Activated CD4-positive, alpha-beta T cell treated with anti-CD3 and anti-CD28 coated beads, Interleukin-2, amount 50 U/mL, for 1 hour (primary cell): ENCODE measurements at regions not wholly inside any gene's neighbourhood (a gene's known extent, or its start where the extent isn't known, plus 50 kb on each side); places are given as distances from the start of the nearest gene placed in this dataset.

Experiments used
- DNase-seq: peaks from one replicate; pipeline ENCODE4 v3.0.0-alpha.2; 2020

DNA sequence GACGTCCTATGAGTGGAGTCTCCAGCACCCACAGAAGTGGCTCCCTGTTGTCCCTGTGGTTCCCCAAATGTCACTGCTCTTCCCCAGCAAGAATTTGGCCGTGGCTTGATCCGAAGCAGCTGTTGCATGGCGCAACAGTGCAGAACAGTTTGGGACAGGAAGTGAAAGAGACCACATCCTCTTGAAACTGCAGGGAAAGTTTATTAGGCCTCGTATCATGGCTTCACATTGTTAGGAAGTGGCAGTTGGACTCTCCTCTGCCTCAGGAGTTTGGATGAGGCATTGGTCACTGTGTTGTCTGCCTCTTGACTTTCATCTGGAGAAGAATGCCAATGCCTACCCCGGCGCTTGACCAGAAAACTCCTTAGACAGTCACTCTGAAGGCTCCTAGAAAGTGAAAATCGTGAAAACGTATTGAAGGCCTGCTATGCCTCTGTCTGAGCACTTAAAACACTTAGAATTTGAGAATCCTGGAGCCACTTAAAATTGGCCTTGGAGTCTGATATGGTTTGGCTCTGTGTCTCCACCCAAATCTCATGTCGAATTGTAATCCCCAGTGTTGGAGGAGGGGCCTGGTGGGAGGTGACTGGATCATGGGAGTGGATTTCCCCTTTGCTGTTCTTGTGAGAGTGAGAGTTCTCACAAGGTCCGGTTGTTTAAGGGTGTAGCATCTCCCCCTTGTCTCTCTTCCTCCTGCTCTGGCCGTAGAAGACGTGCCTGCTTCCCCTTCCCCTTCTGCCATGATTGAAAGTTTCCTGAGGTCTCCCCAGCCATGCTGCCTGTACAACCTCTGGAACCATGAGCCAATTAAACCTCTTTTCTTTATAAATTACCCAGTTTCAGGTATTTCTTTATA, 334.9 kb upstream of the JARID2 start:
- no peak for DNase-seq

DNA sequence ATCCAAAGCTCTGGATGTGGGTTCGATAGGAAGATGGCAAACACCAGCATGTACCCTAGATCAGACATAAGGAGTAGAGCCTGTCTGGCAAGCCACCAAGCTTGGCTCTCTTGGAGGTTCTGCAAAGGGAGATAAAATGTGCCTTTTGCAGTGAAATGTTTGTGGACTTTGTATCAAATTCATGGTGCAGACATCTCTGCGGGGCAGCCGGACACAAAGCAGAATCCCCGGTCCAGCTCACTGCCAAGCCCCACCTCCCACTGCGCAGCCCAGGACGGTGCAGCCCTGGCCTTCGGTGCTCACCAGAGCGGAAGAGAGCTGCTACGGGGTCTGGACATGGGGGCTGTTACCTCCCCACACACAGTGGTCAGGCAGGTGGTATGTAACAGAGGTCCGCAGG, 333.6 kb upstream of the JARID2 start:
- no peak for DNase-seq

DNA sequence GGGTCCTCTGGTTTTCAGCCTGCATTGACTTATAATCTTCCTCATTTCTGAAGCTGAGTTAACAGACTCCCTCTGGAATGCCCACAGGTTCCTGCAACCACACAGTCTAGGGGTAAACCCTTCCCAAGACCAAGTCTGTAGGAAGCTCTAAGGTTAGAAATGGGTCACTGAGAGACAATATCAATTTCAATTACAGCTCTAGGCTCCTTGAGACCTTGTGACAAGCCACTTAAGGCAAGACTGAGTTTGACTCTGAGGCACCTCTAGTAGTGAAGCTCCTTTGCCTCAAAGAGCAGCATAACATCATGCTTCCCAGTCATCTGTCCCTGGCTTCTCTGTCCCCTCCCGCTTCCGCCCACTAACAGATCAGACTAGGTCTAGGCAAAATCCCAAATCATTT, 333.2 kb upstream of the JARID2 start:
- no peak for DNase-seq

DNA sequence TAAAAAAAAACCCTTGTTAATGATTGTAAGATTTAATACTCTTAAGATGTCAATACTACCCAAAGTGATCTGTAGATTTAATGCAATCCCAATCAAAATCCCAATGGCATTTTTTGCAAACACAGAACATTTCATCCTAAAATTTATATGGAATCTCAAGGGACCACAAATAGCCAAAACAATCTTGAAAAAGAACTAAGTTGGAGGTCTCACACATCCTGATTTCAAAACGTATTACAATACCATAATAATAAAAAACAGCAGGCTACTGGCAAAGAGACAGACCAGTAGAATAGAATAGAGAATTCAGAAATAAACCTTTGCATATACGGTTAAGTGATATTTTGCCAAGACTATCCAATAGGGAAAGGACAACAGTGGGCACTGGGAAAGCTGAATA, 331.9 kb upstream of the JARID2 start:
- no peak for DNase-seq

DNA sequence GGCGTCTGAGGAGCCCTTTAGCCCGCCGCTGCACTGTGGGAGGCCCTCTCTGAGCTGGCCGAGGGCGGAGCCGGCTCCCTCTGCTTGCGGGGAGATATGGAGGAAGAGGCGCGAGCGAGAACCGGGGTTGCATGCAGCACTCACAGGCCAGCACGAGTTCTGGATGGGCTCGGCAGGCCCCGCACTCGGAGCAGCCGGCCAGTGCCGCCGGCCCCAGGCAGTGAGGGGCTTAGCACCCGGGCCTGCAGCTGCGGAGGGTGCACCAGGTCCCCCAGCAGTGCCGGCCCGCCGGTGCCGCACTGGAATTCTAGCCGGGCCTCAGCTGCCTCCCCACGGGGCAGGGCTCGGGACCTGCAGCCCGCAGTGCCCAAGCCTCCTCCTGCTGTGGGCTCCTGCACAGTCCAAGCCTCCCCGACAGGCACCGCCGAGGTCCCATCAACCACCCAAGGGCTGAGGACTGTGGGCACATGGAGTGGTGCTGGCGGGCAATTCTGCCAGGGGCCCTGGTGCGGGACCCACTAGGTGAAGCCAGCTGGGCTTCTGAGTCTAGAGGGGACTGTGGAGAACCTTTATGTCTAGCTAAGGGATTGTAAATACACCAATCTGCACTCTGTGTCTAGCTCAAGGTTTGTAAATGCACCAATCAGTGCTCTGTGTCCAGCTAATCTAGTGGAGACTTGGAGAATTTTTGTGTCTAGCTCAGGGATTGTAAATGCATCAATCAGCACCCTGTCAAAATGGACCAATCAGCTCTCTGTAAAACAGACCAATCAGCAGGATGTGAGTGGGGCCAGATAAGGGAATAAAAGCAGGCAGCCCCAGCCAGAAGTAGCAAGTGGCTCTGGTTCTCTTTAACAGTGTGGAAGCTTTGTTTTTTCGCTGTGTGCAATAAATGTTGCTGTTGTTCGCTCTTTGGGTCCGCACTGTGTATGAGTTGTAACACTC, 329.7 kb upstream of the JARID2 start:
- DNase-seq, result no peak

DNA sequence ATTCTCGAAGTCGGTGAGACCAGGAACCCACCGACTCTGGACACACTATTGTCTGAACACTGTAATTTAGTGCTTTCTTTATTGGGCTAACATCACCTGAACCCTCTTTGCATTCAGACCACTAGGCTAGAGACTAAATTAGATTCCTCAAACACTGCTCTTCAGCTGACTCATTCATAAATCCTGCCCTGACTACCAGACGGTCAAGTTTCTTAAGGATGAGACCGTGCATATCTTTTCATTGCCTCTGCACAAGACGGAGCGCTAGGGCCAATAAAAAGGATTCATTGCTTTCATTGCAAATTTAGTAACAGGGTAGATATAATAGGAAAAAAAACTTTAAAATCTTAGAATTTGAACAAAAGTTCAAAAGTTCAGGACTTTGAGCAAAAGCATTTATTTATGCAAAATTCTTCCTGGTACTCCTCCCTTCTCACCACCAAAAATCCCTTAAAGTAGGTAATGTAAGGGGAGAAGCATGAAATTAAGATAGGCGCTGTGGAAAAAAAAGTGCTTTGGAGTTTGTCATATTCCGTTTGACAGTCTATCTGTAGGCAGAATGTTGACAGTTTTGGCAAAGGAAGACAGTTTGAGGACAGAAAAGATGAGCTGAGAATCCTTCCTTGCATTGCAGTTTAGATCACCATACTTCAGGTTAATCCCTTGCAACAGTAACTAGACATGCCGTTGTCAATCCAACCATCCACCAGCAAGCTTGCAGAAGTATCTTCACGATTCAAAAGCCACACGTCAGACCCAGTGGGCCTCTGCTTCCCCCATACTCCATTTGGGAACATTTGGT, 328.6 kb upstream of the JARID2 start:
- DNase-seq, result no peak

DNA sequence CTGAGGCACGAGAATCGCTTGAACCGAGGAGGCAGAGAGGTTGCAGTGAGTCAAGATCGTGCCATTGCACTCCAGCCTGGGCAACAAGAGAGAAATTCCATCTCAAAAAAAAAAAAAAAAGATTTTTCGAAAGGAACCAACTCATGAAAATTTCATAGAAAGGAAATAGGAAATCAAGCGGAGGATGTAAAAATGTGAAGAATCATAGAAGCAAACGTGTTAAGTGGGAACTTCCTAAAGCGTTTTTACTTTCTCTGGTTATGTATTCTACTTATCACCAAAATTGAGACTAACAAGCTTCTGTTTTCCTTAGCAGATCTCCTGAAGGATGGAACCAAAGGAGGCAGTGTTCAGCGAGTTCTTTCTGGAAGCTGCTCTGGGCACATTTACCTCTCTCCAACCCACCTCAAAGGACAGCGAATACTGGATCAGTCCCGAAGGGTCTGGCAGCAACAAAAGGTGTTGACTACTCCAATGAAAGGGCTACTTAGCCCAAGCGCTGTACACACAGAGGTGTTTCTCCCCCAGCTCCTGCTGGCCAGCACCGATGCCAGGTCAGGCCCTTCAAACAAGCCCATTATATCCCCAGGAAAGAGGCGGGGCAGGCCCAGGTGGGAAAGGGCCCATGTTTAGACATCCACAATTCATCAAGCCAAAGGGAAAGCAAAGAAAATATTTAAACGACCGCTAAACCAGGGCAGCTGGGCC, 327.5 kb upstream of the JARID2 start:
- DNase-seq, result no peak

DNA sequence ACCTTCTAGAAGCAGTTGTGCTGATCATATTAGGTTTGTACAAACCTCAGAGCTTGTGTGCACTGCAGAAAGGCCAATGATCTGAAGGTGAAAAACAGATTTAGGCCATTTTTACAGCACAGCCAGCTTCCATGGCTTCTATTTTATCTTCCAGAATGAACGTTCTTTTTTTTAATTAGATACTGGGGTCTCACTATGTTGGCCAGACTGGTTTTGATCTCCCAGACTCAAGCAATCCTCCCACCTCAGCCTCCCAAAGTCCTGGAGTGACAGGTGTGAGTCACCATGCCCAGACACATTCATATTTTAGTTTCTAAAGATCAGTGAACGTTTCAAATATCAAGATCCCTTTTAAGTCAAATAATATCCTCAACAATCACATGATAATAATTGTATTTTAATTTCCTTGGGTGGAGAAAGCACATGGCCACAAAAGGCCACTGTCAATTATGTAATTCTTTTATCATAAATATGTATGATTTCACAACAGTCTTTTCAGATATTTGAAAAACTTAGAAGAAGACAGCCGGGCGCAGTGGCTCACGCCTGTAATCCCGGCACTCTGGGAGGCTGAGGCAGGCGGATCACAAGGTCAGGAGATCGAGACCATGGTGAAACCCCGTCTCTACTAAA, 326.7 kb upstream of the JARID2 start:
- no peak for DNase-seq

DNA sequence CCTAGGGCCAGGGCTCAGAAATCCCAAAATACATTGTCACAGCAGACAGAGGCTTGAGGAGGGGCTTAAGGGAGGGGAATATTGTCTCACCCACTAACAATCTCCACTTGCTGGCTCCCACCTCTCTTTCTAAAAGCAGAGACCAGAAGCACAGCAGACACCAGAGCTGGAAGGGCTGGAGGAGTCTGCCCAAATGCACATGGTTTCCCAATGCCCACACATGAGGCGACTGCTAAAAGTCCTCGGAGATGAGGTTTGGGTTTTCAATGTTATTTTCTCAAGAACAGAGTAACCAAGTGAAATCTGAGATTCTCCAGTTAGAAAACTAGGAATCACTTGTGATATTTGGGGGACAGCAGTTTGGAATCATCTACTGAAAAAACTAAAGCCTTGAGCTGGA, 325.6 kb upstream of the JARID2 start:
- DNase-seq, result no peak

DNA sequence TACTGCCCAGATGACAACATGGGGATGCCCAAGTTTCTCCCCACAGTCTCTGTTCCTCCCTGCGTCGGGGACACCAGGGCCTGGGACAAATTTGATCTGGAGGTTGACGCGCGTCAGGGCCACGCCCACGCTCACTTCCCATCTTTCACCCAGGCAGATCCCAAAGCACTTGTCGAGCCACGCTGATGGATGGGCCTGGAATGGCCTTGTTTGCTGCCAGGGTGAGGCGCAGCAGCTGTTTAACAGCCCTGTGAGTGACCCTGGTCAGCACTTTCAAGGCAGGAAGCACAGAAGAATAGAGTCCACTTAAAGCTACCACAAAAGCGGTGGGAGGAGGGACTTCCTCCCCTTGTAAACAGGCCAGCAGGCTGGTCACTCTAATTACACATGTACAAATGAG, 324.7 kb upstream of the JARID2 start:
- DNase-seq, result no peak

DNA sequence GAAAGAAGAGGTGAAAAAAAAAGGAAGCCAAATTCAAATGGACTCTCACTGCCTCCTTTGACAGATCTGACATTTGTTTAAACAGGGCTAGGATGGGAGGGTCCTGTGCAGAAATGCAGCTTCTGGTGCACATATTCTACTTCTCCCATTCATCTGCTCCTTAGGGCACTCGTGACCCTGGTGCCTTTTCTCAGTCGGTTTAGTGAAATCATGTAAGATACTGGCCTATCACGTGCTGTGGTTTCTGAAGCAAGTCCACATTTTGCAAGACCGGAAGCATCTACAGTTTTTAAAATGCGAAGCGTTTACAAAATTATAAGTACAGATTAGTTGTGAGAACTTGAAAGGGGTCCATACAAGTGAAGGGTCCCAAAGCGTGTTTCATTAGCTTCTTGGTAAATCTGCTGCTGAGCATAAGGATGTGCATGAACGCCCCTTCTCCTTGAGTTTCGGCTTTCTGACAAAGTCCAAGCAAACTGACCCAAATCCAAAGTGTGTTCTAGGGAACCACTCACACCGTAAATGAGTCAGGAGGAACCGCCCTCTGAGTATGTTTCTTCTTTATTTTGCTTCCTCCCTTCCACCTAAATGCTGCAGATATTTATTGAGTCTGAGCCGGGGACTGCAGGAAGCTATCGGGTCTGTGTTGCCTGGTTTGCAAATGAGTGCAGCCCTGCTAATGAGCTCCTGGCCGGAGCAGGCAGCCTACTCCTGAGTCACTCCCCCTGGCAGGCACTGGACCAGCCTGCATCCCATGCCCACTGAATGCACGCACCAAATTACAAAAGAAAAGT, 323.8 kb upstream of the JARID2 start:
- DNase-seq, result no peak

DNA sequence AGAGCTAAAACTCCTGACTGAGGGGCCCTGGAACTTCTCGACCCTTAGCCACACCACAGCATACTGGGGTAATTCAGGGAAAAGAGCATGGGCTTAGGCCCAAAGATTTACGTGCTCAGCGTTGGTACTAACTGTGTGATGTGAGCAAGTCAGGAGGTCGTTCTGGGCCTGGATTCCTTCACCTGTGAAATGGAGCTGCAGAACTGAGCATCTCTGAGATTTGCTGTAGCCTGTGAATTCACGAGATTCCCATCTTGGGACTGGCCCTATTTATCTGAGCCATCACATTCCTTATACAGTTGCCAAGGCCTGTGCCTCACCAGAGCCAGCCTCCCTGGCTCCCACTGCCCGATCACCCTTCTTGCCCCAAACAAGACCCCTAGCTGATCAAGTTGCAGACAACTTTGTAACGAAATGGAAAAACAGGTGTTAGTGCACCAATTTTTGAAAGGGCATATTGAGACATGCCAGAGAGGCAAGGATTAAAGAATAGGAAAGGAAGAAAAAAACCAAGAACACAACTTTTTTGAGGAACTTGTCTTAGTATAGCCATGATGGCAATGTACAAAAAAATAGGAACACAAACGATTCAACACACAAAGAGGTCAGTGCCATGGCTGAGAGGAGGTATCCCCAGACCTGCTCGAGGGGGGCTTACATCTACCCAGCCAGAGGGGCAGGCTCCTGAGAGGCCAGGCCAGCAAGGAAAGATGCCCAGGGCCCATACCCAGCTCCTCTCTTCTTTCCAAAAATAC, 323.0 kb upstream of the JARID2 start:
- no peak for DNase-seq

DNA sequence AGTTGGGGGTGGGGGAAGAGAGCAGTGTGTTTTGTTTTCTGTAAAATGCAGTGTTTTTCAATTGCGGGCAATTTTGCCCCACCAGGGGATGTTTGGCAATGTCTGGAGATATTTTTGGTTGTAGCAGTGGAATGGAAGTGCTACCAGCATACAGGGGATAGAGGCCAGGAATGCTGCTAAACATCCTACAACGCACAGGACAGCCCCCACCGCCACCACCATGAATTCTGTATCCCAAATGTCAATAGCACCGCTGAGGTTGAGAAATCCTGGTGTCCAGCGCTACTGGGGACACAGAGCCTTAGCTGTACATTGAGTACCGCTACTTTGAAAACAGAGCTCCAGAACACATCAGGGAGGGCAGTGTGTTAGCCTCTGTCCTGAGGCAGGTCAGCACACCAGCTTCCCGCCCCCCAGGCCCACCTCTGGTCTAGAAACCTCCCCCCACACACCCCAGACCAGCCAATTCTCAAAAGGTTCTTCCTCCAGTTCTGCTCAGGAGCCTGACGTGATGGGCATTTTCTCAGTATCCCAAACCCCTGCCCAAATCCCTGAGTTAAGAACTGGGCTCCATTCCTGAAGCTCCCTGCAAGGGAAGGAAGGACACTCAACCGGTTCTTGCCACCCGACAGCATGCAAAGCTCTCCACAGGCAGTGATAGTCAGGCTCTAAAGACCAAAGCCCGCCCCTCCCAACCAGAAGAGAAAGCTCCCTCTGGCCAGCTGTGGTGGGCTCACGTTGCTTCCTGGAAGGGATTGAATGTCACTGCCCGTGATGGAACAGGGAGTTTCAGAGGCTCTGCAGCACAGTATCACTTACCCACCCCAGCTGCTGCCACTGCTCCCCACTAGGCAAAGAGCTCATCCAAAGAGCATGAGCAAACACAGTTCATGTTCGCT, 321.5 kb upstream of the JARID2 start:
- no peak for DNase-seq

DNA sequence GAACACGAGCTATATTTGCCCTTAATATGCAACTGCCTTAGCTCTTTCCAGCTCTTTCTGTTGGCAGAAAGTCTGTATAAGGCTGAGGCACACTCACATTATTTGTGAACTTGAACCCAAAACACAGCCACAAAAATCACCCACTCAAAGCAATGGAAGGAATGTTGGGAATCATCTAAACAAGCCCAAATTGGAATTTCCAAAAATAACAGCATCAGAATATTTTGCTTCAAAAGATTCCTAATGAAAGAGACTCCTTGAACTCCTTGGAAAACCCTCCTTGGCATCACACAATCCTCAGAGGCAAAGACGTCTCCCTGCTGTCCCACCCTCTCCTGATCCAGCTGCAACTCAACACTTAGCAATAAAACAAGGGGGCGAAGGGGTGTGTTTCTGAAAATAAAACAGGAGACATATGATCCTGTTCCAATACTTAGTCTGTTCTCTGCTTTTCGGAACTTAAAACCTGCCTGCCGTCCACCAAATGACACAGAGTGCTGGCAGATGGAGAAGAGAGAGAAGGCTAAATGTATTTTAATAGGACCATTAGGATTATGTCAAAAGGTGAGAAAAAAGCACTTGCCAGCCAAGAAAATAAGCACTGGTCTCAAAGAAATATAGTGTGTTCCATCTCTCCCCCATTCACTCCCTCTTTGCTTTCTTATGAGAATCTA, 320.7 kb upstream of the JARID2 start:
- no peak for DNase-seq

DNA sequence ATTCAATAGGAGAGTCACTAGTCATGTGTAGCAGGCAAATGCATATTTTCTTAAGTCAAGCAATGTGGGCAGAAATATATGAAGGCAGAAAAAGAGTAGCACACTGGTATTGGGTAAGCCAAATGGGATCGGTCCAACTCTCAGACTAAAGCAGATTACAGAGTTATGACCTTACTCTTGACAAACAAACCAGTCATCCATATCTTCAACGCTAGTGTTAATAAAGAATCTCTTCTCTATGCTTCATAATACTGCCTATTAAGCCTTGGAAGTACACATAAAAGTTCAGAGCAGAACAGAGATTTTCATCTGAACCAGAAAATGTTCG, 320.2 kb upstream of the JARID2 start:
- DNase-seq, result no peak

DNA sequence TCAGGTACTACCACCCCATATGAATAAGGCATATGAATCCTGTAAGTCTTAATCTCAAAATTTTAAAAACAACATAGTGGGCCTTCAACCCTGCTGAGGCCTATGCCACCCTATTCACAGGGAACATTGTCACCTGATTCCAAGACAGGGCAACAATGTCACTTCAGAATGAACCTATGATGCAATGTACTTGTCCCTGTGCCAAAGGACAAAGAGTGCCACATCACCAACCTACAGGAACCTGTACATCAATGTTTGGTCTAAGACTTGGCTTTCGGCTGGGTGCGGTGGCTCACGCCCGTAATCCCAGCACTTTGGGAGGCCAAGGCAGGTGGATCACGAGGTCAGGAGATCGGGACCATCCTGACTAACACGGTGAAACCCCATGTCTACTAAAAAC, 318.5 kb upstream of the JARID2 start:
- no peak for DNase-seq

DNA sequence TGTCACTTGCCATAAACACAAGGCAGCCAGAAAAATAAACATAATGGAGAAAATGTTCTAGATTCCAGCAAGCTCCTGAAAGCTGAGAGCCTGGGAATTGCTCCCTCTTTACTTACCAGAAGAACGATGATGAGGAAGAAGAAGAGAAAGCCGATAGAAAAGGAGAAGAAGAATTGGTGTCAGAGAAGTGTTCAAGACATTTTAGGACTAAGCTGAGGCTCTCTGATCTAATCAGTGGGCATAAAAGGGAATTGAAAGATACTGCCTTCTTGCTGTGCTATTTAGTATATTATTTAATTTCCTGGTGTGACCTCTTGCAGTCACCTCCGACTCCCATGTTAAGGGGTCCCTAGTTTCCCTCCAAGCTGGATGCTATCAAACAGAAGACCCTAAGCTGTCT, 316.6 kb upstream of the JARID2 start:
- no peak for DNase-seq

DNA sequence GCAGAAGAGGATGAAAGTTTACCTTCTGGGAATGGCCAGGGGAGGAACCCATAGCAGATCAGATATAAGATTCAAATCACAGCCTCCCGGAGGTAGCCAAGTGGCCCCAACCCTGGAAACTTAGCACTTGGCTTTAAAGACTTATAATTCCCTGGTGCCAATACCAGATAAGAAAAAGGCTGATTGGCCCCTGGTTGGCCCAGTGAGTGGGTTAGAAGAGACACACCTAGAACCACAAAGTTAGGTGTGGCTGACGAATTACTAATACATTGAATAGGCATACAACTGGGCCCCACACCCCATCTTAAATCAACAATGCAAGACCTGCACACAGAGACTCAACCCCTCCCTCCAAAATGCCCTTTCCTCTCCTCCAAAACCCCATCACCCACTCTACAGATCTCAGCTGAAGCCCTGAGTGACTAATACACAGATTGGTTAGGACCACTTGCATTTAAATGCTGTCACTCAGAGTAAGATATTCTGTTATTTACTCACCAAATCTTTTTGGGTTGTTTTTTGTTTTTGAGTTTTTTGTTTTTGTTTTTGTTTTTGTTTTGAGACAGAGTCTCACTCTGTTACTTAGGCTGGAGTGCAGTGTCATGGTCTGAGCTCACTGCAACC, 315.4 kb upstream of the JARID2 start:
- DNase-seq, result no peak
